DOHH2 (cell line): ENCODE measurements at regions not wholly inside any gene's neighbourhood (a gene's known extent, or its start where the extent isn't known, plus 50 kb on each side); places are given as distances from the start of the nearest gene placed in this dataset.

Experiments
- CTCF ChIP-seq: fragments of 200-600 bp; sonication (generic); IDR thresholded peaks from one replicate; pipeline ENCODE4 v1.5.1; 2014; ENCODE audit warnings: antibody characterized with exemption, mild to moderate bottlenecking, low read depth, low read length; ENCODE audit not compliant: poor library complexity, severe bottlenecking
- EZH2phosphoT487 ChIP-seq: fragments of 200-600 bp; sonication (generic); IDR thresholded peaks from 2 replicates; pipeline ENCODE4 v1.6.1; 2017; ENCODE audit warnings: borderline replicate concordance, mild to moderate bottlenecking, antibody characterized with exemption, low read length, moderate library complexity, mixed read lengths

DNA sequence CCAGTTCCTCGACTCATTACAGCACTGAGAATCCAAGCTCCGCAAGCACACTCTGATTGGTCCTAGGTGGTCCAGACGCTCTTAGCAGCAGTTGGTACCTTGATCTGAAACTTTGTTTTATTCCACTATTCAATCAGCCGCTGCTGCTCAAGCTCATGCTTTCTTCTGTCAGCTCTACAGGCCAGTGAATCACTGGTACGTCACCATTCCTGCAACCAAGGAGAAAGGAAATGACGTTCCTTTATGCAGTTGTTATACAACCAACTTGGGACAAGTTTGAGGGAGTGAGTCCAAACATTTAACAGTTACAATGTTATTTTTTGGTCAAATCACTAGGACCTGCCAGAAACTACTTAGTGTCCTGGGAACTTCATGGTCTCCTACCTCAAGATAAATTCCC, 398.8 kb upstream of the TMEFF2 start:
- TF ChIP-seq CTCF, result no peak
- TF ChIP-seq EZH2phosphoT487, result no peak
